ENCODE measurements at regions not wholly inside any gene's neighbourhood (a gene's known extent, or its start where the extent isn't known, plus 50 kb on each side); places are given as distances from the start of the nearest gene placed in this dataset.

DNA sequence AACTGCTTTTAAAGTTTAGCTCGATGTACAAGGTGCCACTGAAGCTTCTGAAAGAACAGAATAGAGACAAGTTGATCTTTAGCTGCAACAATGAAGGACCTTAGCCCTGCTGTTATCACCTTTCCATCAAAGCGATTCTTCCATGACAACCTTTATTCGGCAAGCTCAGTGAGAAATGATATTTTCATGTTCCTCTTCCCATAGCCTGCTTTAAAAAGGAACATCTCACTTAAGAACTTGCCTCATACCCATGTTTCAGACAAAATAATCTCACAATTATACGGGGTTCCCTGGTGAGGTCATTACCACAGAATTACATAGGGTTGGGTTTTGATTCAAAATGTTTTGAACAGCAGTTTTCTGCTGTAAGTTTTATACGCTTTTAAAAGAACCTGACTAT lies 264.2 kb downstream of the THBS2 start:
- Histone ChIP-seq H3K9me3 (no peaks in the 10 kb centered on the region), H3K27me3 (no peaks in the 10 kb centered on the region), H3K27ac (no peak overlapping the region), H3K4me3 (ENCODE audit: low read depth in 1 of 2, low read length in 1 of 2) (no peak overlapping the region), H3K36me3 (no peaks in the 10 kb centered on the region), H3K4me1 (ENCODE audit: control insufficient read depth in 1 of 2, insufficient read depth in 1 of 2, low read depth in 1 of 2, low read length in 1 of 2) (no peaks in the 10 kb centered on the region)
- no peak for TF ChIP-seq CTCF (IDR thresholded peaks at IDR 0.05)

DNA sequence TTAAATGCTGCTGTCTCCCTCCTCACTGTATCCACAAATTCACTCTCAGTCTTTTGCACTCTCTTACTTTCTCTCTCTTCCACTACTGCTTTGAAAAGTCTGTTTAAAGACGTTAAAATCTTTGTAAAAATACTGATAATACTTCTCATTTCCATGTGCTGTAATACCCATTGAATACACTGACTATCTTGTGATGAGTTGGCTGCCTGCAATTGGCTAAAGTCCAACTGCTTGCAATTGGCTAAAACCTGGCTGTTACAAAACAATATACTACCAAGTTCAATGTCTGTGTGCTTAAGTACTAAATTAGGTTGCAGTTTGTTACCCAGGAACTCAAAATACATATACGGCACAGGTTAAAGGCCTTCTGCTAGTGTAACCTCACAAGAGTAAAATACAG lies 264.8 kb downstream of the THBS2 start:
- TF ChIP-seq CTCF (IDR thresholded peaks at IDR 0.05): no peak
- H3K36me3 ChIP-seq: no peaks in the 10 kb centered on the region

GRCh38 chr6:168988280-168988679 lies 265.4 kb downstream of the THBS2 start:
- H3K27ac ChIP-seq: no peak overlapping the region
- no peaks in the 10 kb centered on the region for H3K36me3 ChIP-seq
- no peaks in the 10 kb centered on the region for H3K27me3 ChIP-seq
- H3K4me3 ChIP-seq (ENCODE audit: low read depth in 1 of 2, low read length in 1 of 2): no peak overlapping the region
- no peaks in the 10 kb centered on the region for H3K9me3 ChIP-seq
- H3K4me1 ChIP-seq (ENCODE audit: control insufficient read depth in 1 of 2, insufficient read depth in 1 of 2, low read depth in 1 of 2, low read length in 1 of 2): no peaks in the 10 kb centered on the region
- no peak for TF ChIP-seq CTCF (IDR thresholded peaks at IDR 0.05)

More for the DNA sequence above, 264.8 kb downstream of the THBS2 start:
- Histone ChIP-seq H3K27me3 (no peaks in the 10 kb centered on the region), H3K4me3 (ENCODE audit: low read depth in 1 of 2, low read length in 1 of 2) (no peak overlapping the region), H3K9me3 (no peaks in the 10 kb centered on the region), H3K4me1 (ENCODE audit: control insufficient read depth in 1 of 2, insufficient read depth in 1 of 2, low read depth in 1 of 2, low read length in 1 of 2) (no peaks in the 10 kb centered on the region), H3K27ac (no peak overlapping the region)

DNA sequence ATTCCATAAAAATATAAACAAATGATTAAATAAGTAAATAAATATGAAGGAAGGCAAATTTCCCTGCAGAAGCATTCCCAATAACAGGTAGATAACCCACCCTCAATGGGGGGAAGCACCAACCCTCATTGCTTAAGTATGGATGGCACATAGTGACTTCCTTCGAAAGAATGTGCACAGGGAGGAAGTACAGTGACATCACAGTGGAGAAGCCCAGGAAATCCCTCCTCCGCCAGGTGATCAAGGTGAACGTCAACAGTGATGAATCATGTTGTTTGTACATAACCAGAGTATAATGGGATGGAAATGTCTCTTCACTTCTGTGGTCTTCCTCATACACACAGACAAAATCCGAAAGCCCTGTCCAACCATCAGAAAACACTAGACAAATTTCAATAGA lies 267.9 kb downstream of the THBS2 start:
- Histone ChIP-seq H3K4me1 (ENCODE audit: control insufficient read depth in 1 of 2, insufficient read depth in 1 of 2, low read depth in 1 of 2, low read length in 1 of 2) (no peaks in the 10 kb centered on the region), H3K27ac (no peak overlapping the region), H3K9me3 (no peaks in the 10 kb centered on the region), H3K27me3 (no peaks in the 10 kb centered on the region), H3K36me3 (no peaks in the 10 kb centered on the region), H3K4me3 (ENCODE audit: low read depth in 1 of 2, low read length in 1 of 2) (no peak overlapping the region)
- no peak for TF ChIP-seq CTCF (IDR thresholded peaks at IDR 0.05)

DNA sequence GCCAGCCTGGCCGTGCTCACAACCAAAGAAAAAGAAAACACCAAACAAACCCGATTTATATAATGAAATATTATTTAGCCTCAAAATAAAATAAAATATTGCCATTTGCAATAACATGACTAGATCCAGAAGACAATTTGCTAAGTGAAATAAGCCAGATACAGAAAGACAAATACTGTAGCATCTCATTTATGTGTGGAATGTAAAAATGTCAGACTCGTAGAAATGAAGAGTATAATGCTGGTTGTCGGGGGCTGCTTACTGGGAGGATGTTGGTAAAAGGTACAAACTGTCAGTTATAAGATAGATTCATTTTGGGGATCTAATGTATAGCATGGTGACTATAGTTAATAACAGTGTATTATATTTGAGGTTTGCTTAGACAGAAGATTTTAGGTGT lies 269.7 kb downstream of the THBS2 start:
- Histone ChIP-seq H3K27ac (no peak overlapping the region), H3K4me3 (ENCODE audit: low read depth in 1 of 2, low read length in 1 of 2) (no peak overlapping the region), H3K27me3 (no peaks in the 10 kb centered on the region), H3K36me3 (no peaks in the 10 kb centered on the region), H3K4me1 (ENCODE audit: control insufficient read depth in 1 of 2, insufficient read depth in 1 of 2, low read depth in 1 of 2, low read length in 1 of 2) (no peaks in the 10 kb centered on the region), H3K9me3 (no peaks in the 10 kb centered on the region)
- no peak for TF ChIP-seq CTCF (IDR thresholded peaks at IDR 0.05)

GRCh38 chr6:168981187-168981586 lies 272.5 kb downstream of the THBS2 start:
- H3K36me3 ChIP-seq: no peaks in the 10 kb centered on the region

More at GRCh38 chr6:168981187-168981586, 272.5 kb downstream of the THBS2 start:
- Histone ChIP-seq H3K27ac (no peak overlapping the region), H3K4me1 (ENCODE audit: control insufficient read depth in 1 of 2, insufficient read depth in 1 of 2, low read depth in 1 of 2, low read length in 1 of 2) (no peaks in the 10 kb centered on the region), H3K27me3 (no peaks in the 10 kb centered on the region), H3K4me3 (ENCODE audit: low read depth in 1 of 2, low read length in 1 of 2) (no peak overlapping the region), H3K9me3 (no peaks in the 10 kb centered on the region)
- TF ChIP-seq CTCF (IDR thresholded peaks at IDR 0.05): no peak

Measured in neutrophil (primary cell).